Peyer's patch (tissue), 4 donors: ENCODE measurements at regions not wholly inside any gene's neighbourhood (a gene's known extent, or its start where the extent isn't known, plus 50 kb on each side); places are given as distances from the start of the nearest gene placed in this dataset.

Experiments used
- POLR2A ChIP-seq, 2 donors: fragments of 450-650 bp; IDR thresholded peaks; one replicate each; pipeline ENCODE4 v1.5.1; 2017; ENCODE audit warnings: antibody characterized with exemption in 2 of 2, mild to moderate bottlenecking in 2 of 2, moderate library complexity in 2 of 2
- TF ChIP-seq, protein P1 (sequence below), 6 experiments: fragments of 450-650 bp in 4 of 6; fragments of 200-600 bp in 2 of 6; sonication (generic) in 1 of 6; IDR thresholded peaks; one replicate each; pipeline ENCODE4 v1.5.1; 2017 to 2019; ENCODE audit warnings: antibody characterized with exemption in 6 of 6, mild to moderate bottlenecking in 3 of 6, moderate library complexity in 1 of 6

DNA sequence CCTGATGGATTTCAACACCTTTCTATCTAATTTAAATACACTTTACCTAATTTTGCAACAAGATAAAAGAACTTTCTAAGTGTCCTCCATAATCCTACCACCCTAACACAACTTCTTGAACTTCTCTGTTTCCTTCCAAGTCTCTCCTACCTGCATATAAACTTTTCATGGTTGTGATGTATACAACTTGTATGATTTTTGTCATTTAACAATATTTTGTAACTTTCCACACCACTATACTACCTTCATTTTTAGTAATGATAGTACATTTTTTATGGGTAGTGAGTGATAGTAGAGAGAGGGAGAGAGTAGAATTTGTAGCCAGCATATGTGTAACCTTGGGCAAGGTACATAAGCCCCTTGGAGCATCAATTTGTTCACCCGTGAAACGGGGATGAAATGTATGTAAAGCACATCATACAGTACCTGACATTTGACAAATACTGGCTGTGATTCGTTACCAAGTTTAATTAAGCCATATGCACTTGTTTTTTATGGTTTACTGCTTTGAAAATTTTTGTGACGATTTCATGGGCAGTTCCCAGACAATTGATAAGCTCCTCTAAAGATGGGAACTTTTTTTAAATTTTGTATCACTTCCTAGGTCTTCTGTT is 177.8 kb upstream of the SLC38A2 start:
- TF ChIP-seq POLR2A (IDR thresholded peaks at IDR 0.05) = no peak
- TF ChIP-seq, protein P1, sequence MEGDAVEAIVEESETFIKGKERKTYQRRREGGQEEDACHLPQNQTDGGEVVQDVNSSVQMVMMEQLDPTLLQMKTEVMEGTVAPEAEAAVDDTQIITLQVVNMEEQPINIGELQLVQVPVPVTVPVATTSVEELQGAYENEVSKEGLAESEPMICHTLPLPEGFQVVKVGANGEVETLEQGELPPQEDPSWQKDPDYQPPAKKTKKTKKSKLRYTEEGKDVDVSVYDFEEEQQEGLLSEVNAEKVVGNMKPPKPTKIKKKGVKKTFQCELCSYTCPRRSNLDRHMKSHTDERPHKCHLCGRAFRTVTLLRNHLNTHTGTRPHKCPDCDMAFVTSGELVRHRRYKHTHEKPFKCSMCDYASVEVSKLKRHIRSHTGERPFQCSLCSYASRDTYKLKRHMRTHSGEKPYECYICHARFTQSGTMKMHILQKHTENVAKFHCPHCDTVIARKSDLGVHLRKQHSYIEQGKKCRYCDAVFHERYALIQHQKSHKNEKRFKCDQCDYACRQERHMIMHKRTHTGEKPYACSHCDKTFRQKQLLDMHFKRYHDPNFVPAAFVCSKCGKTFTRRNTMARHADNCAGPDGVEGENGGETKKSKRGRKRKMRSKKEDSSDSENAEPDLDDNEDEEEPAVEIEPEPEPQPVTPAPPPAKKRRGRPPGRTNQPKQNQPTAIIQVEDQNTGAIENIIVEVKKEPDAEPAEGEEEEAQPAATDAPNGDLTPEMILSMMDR (IDR thresholded peaks at IDR 0.05) = no peak
